PC-3 (cell line): ENCODE measurements at regions not wholly inside any gene's neighbourhood (a gene's known extent, or its start where the extent isn't known, plus 50 kb on each side); places are given as distances from the start of the nearest gene placed in this dataset.

Source experiments
- CTCF ChIP-seq: fragments of 300-600 bp; sonication (generic); conservative IDR thresholded peaks from 2 replicates; pipeline ENCODE4 v1.5.1; 2017; ENCODE audit warnings: antibody characterized with exemption, low read depth, mild to moderate bottlenecking, low read length
- EZH2 ChIP-seq: fragments of 300-600 bp; sonication (generic); IDR thresholded peaks from one replicate; pipeline ENCODE4 v1.6.1; 2017; ENCODE audit warnings: antibody characterized with exemption, mild to moderate bottlenecking, low read length; ENCODE audit not compliant: unreplicated experiment
- EZH2phosphoT487 ChIP-seq: fragments of 300-600 bp; sonication (generic); IDR thresholded peaks from 2 replicates; pipeline ENCODE4 v1.6.1; 2018; ENCODE audit warnings: mild to moderate bottlenecking, antibody characterized with exemption, low read length, borderline replicate concordance

DNA sequence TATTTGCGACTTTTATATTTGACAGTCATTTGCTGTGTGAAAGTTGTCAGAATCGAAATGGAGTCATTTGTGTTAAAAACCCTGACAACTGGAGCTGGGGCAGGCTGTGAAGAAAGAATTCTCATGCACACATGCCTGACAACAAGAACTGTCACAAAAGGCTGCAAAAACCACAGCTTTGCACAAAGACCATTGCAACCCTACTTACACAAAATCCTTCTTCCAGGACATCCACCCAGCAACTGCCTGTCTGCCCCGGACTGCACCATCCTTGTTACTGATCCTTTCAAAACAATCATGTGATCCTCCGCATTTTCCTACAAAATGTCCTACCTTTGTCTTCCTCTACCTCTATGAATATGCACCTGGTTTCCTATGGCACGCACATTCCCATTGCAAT, 66.8 kb upstream of the IRS2 start:
- TF ChIP-seq CTCF (no peak), EZH2 (no peak), EZH2phosphoT487 (no peak)
